ENCODE measurements at regions not wholly inside any gene's neighbourhood (a gene's known extent, or its start where the extent isn't known, plus 50 kb on each side); places are given as distances from the start of the nearest gene placed in this dataset.

- no peak for TF ChIP-seq POU2F2 (IDR thresholded peaks at IDR 0.05; ENCODE audit: low read depth, low read length)
- TF ChIP-seq POLR2AphosphoS5 (IDR thresholded peaks at IDR 0.05; ENCODE audit: low read depth, low read length) = no peak
- TF ChIP-seq PAX5 (IDR thresholded peaks at IDR 0.05; ENCODE audit: insufficient read depth, low read length, severe bottlenecking) = no peak
- TF ChIP-seq POLR2A (IDR thresholded peaks at IDR 0.05; ENCODE audit: low read depth, low read length) = no peak
- TF ChIP-seq TAF1 (IDR thresholded peaks at IDR 0.05; ENCODE audit: low read depth, low read length) = no peak
- TF ChIP-seq SPI1 (IDR thresholded peaks at IDR 0.05; ENCODE audit: low read depth, low read length) = no peak
- no peak for DNase-seq (ENCODE audit: insufficient read length, low spot score)
- FAIRE-seq = no peak
Measured at GRCh38 chr5:56649569-56649968, 165.8 kb upstream of the MAP3K1 start.

GRCh38 chr5:56648460-56649034 is 166.8 kb upstream of the MAP3K1 start:
- TF ChIP-seq POLR2AphosphoS5 (IDR thresholded peaks at IDR 0.05; ENCODE audit: low read depth, low read length) (no peak), SPI1 (IDR thresholded peaks at IDR 0.05; ENCODE audit: low read depth, low read length) (no peak), TAF1 (IDR thresholded peaks at IDR 0.05; ENCODE audit: low read depth, low read length) (no peak), POU2F2 (IDR thresholded peaks at IDR 0.05; ENCODE audit: low read depth, low read length) (no peak), POLR2A (IDR thresholded peaks at IDR 0.05; ENCODE audit: low read depth, low read length) (no peak), PAX5 (IDR thresholded peaks at IDR 0.05; ENCODE audit: insufficient read depth, low read length, severe bottlenecking) (no peak)
- DNase-seq (ENCODE audit: insufficient read length, low spot score) (no peak), FAIRE-seq (no peak)

GRCh38 chr5:56647099-56647850 is 168.1 kb upstream of the MAP3K1 start:
- FAIRE-seq (no peak), DNase-seq (ENCODE audit: insufficient read length, low spot score) (no peak)
- TF ChIP-seq TAF1 (IDR thresholded peaks at IDR 0.05; ENCODE audit: low read depth, low read length) (no peak), POLR2AphosphoS5 (IDR thresholded peaks at IDR 0.05; ENCODE audit: low read depth, low read length) (no peak), POU2F2 (IDR thresholded peaks at IDR 0.05; ENCODE audit: low read depth, low read length) (no peak), SPI1 (IDR thresholded peaks at IDR 0.05; ENCODE audit: low read depth, low read length) (no peak), POLR2A (IDR thresholded peaks at IDR 0.05; ENCODE audit: low read depth, low read length) (no peak), PAX5 (IDR thresholded peaks at IDR 0.05; ENCODE audit: insufficient read depth, low read length, severe bottlenecking) (no peak)

- no peak for DNase-seq (ENCODE audit: insufficient read length, low spot score)
- FAIRE-seq = no peak
- no peak for TF ChIP-seq POLR2A (IDR thresholded peaks at IDR 0.05; ENCODE audit: low read depth, low read length)
- TF ChIP-seq POLR2AphosphoS5 (IDR thresholded peaks at IDR 0.05; ENCODE audit: low read depth, low read length) = no peak
- TF ChIP-seq POU2F2 (IDR thresholded peaks at IDR 0.05; ENCODE audit: low read depth, low read length) = no peak
- no peak for TF ChIP-seq SPI1 (IDR thresholded peaks at IDR 0.05; ENCODE audit: low read depth, low read length)
- no peak for TF ChIP-seq PAX5 (IDR thresholded peaks at IDR 0.05; ENCODE audit: insufficient read depth, low read length, severe bottlenecking)
- TF ChIP-seq TAF1 (IDR thresholded peaks at IDR 0.05; ENCODE audit: low read depth, low read length) = no peak
Measured at GRCh38 chr5:56641635-56642260, 173.6 kb upstream of the MAP3K1 start.

- FAIRE-seq = no peak
- DNase-seq (ENCODE audit: insufficient read length, low spot score) = no peak
- TF ChIP-seq SPI1 (IDR thresholded peaks at IDR 0.05; ENCODE audit: low read depth, low read length) (peak; percentile 72), PAX5 (IDR thresholded peaks at IDR 0.05; ENCODE audit: insufficient read depth, low read length, severe bottlenecking) (no peak), POLR2AphosphoS5 (IDR thresholded peaks at IDR 0.05; ENCODE audit: low read depth, low read length) (no peak), POLR2A (IDR thresholded peaks at IDR 0.05; ENCODE audit: low read depth, low read length) (no peak)
Measured at GRCh38 chr5:56640763-56641406, 174.5 kb upstream of the MAP3K1 start.

GRCh38 chr5:56639476-56639875 is 175.9 kb upstream of the MAP3K1 start:
- TF ChIP-seq PAX5 (IDR thresholded peaks at IDR 0.05; ENCODE audit: insufficient read depth, low read length, severe bottlenecking) (no peak), POLR2A (IDR thresholded peaks at IDR 0.05; ENCODE audit: low read depth, low read length) (no peak), SPI1 (IDR thresholded peaks at IDR 0.05; ENCODE audit: low read depth, low read length) (no peak), POU2F2 (IDR thresholded peaks at IDR 0.05; ENCODE audit: low read depth, low read length) (no peak), TAF1 (IDR thresholded peaks at IDR 0.05; ENCODE audit: low read depth, low read length) (no peak), POLR2AphosphoS5 (IDR thresholded peaks at IDR 0.05; ENCODE audit: low read depth, low read length) (no peak)
- FAIRE-seq (no peak), DNase-seq (ENCODE audit: insufficient read length, low spot score) (no peak)

GRCh38 chr5:56638768-56639238 is 176.5 kb upstream of the MAP3K1 start:
- FAIRE-seq (no peak), DNase-seq (ENCODE audit: insufficient read length, low spot score) (no peak)
- TF ChIP-seq POU2F2 (IDR thresholded peaks at IDR 0.05; ENCODE audit: low read depth, low read length) (no peak), TAF1 (IDR thresholded peaks at IDR 0.05; ENCODE audit: low read depth, low read length) (no peak), POLR2A (IDR thresholded peaks at IDR 0.05; ENCODE audit: low read depth, low read length) (no peak), PAX5 (IDR thresholded peaks at IDR 0.05; ENCODE audit: insufficient read depth, low read length, severe bottlenecking) (no peak), POLR2AphosphoS5 (IDR thresholded peaks at IDR 0.05; ENCODE audit: low read depth, low read length) (no peak)

GRCh38 chr5:56638061-56638621 is 177.2 kb upstream of the MAP3K1 start:
- no peak for DNase-seq (ENCODE audit: insufficient read length, low spot score)
- FAIRE-seq = no peak
- no peak for TF ChIP-seq POLR2A (IDR thresholded peaks at IDR 0.05; ENCODE audit: low read depth, low read length)
- TF ChIP-seq SPI1 (IDR thresholded peaks at IDR 0.05; ENCODE audit: low read depth, low read length) = no peak
- TF ChIP-seq POLR2AphosphoS5 (IDR thresholded peaks at IDR 0.05; ENCODE audit: low read depth, low read length) = no peak
- no peak for TF ChIP-seq PAX5 (IDR thresholded peaks at IDR 0.05; ENCODE audit: insufficient read depth, low read length, severe bottlenecking)
- TF ChIP-seq TAF1 (IDR thresholded peaks at IDR 0.05; ENCODE audit: low read depth, low read length) = no peak
- TF ChIP-seq POU2F2 (IDR thresholded peaks at IDR 0.05; ENCODE audit: low read depth, low read length) = no peak

Data from GM12891 (cell line).